ENCODE measurements at regions not wholly inside any gene's neighbourhood (a gene's known extent, or its start where the extent isn't known, plus 50 kb on each side); places are given as distances from the start of the nearest gene placed in this dataset.
"Not testable (repeated sequence)": the region's sequence is repeated elsewhere in the genome, so short reads cannot be mapped to it uniquely, and the experiment has no call there.

DNA sequence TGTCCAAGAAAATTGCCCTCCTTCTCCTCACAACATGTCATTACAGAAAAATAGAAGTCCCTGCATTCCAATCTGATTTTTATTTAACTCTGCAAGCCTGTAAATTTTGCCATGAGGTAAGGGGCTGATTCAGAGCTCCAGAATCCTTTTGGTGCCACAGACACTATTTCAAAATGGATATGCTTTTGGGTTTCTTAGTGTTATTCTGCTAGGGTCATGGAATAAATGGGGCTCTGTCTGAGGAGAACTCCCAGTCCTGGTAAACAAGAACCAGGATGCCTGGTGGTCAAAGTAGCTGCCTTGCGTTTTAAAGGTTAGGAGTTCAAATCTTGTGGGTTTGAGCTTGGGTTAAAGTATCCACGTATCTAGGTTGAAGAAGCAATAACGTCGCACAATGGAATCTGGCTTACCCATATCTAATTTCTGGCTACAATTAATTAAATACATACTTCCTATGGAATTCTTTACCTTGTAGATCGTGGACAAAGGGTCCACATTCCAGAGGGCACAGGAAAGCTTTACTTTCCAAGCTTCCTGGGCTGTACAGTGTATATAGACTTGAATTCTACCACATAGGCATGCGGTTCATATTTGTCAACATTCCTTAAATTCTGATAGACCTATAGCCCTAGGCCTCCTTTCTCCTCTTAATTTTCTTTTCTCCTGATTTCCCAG is 98.0 kb upstream of the CDC42BPA start:
- DNase-seq (ENCODE audit: low spot score), result no peak

GRCh38 chr1:227415115-227415790 is 97.0 kb upstream of the CDC42BPA start:
- DNase-seq (ENCODE audit: low spot score), result no peak

DNA sequence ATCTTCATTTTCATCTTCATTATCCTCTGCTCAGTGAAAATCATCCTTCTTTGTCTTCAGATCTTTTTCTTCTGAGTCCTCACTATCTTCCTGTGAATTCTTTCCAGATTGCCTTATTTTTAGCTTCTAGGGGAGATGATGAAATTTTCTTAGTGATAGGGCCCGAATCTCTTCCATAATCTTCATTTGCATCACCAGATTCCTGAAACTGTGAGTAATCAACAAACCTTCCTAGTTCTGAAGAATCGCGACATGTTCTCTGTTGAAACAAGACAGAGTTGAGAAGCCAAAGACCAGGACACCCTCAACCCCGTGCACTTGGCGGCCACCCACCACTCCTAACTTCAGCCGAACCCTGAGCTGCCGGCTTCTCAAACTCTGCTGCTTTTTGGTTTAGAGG is 92.8 kb upstream of the CDC42BPA start:
- DNase-seq (ENCODE audit: low spot score), result no peak

GRCh38 chr1:227406332-227406731 is 88.0 kb upstream of the CDC42BPA start:
- not testable (repeated sequence) for DNase-seq (ENCODE audit: low spot score)

GRCh38 chr1:227403535-227403934 is 85.2 kb upstream of the CDC42BPA start:
- no peak for DNase-seq (ENCODE audit: low spot score)

- no peak for DNase-seq (ENCODE audit: low spot score)
Observed at GRCh38 chr1:227401562-227402342, 83.5 kb upstream of the CDC42BPA start.

- DNase-seq (ENCODE audit: low spot score), result no peak
Observed at GRCh38 chr1:227399152-227399730, 80.9 kb upstream of the CDC42BPA start.

GRCh38 chr1:227397354-227397978 is 79.2 kb upstream of the CDC42BPA start:
- DNase-seq (ENCODE audit: low spot score), result no peak

- DNase-seq (ENCODE audit: low spot score), result no peak
Observed at GRCh38 chr1:227396539-227397353, 78.5 kb upstream of the CDC42BPA start.

DNA sequence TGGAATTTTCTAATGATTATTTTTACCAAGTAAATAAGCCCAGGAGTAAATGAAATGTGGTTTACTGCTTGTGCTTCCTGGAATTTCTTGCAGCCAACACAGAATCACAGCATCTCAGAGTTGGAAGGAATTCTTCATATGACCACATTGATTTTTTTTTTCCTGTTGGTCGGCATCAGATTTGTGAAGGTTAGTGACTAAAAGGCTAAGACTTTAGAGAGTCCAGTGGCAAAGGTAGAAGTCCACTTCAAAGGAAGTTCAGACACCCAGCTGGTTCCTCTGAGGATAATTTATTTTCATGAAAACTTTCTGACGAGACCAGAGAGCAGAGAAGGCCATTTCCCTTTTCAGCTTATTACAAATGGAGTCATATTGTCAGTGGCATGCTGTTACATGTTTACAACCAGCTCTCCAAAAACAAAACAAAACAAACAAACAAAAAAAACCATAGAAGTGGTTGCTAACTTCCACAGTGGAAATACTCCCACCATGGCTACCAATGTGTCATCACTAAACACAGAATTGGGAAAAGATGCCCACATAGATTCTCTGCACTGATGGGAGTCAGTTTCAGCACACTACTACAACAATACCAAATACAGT is 77.2 kb upstream of the CDC42BPA start:
- no peak for DNase-seq (ENCODE audit: low spot score)

DNA sequence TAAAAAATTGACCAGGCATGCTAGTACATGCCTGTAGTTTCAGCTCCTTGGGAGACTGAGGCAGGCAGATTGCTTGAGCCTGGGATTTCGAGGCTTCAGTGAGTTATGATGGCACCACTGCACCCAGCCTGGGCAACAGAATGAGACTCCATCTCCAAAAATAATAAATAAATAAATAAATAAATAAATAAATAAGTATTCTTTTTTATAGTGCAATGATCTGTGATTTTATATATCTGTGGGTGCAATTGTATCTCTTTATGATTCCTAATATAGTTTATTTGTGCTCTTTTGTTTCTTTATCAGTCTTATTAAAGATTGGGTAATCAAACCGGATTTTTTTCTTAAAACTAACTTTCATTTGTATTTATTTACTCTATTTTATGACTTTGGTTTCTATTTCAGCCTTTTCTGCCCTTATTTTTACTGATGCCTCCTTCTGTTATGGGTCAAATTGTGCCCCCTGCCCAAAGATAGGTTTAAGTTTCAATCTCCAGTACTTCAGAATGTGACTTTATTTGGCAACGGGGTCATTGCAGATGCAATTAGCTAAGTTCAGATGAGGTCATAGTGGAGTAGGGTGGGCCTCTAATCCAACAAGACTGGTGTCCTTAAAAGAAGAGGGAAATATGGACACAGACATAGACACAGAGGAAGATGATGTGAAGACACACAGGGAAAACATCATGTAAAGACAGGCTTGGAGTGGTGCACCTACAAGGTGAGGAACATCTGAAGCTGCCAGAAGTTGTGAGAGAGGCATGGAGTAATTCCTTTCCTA is 74.9 kb upstream of the CDC42BPA start:
- DNase-seq (ENCODE audit: low spot score), result no peak

- DNase-seq (ENCODE audit: low spot score), result no peak
Observed at GRCh38 chr1:227391879-227392278, 73.6 kb upstream of the CDC42BPA start.

GRCh38 chr1:227391211-227391610 is 72.9 kb upstream of the CDC42BPA start:
- DNase-seq (ENCODE audit: low spot score), result no peak

DNA sequence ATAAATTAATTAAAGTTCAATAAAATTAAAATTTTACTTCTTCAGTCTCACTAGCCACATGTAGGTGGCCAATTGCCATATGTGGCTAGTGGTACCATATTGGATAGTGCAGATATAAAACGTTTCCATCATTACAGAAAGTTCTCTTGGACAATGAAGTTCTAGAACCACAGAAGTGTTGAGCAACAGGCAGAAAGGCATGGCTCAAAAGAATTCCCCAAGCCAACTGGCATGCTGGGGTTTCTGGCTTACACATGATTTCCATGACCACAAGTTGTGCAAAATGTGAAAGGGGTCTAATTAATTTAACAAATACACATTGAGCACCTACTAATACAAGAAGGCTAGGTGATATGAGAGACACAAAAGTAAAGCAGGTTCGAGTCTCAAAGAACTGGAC is 72.2 kb upstream of the CDC42BPA start:
- DNase-seq (ENCODE audit: low spot score), result no peak

DNA sequence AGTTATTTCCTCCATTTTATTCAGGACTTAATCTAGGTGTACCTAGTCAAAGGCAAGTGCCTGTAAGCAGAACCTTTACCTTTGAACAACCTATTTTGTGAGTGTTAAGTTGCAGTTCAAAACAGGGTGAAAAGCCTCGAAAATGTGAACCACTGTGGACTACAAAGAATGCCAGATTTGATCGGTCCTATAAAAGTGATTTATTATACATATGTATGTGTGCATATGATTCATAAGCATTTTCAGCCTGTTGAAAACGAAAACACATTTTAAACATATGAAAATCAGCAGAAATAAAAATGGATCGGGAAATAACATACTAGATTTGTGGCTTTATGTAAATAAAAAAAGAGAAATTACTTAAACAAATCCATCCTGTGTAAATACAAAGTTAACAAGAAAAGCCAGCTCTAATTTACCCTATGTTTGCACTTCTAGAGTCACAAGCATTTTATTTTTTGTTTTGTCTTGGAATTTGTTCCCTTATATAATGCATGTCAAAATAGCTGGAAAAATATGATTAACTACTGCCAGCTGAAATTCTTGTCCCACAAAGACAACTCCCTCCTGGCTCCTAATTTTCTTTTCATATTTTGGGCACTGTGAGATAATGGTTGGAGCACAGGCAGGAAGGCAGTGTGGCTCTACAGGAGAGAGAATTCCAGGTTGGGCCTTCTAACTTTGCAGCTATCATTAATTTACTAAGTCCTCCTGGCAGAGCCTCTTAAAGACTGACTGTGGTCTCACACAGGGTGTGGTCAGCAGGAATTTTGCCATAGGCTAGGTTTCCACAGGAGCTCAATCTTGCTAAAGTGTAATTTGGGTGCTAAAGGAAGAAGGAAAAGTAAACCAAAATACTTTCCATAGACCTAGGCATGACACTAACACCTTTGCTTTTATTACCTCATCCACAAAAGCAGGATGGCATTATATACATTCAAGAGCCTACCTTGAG is 70.2 kb upstream of the CDC42BPA start:
- DNase-seq (ENCODE audit: low spot score), result no peak

- DNase-seq (ENCODE audit: low spot score), result no peak
Observed at GRCh38 chr1:227379555-227379892, 61.2 kb upstream of the CDC42BPA start.

- no peak for DNase-seq (ENCODE audit: low spot score)
Observed at GRCh38 chr1:227378871-227379554, 60.7 kb upstream of the CDC42BPA start.

DNA sequence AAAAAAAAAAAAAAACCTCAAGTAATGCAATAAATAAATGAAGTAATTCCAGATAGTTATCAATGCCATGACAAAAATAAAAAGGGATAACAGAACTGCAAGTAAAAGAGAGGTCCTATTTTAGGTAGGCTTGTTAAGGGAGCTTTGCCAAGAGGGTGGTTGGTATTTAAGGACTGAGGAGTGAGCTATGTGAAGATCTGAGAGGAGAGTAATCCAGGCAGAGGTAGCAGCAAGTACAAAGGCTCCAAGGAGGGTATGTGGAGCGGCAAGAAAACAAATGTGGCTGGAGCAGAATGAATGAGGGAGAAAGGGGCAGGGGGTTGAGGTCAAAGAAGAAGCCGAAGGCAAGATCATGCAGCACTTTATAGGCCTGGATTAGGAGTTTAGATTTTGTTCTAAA is 59.9 kb upstream of the CDC42BPA start:
- DNase-seq (ENCODE audit: low spot score), result no peak
